ENCODE measurements at regions not wholly inside any gene's neighbourhood (a gene's known extent, or its start where the extent isn't known, plus 50 kb on each side); places are given as distances from the start of the nearest gene placed in this dataset.
A peak's percentile ranks its signal among the peaks of the same experiment; 100 is the strongest.

- Histone ChIP-seq H3K27ac (no peak overlapping the region), H3K4me1 (peaks cover 7% of the 10 kb centered on the region), H3K27me3 (no peaks in the 10 kb centered on the region), H3K4me3 (no peak overlapping the region), H3K9me3 (no peaks in the 10 kb centered on the region), H3K36me3 (no peaks in the 10 kb centered on the region)
- intact Hi-C loops (cut with DNase I) = no loop called here
- TF ChIP-seq CTCF (IDR thresholded peaks at IDR 0.05) (no peak), POLR2AphosphoS5 (IDR thresholded peaks at IDR 0.05; ENCODE audit: insufficient read depth in 1 of 2, low read depth in 1 of 2) (no peak), POLR2A (IDR thresholded peaks at IDR 0.05) (no peak)
- DNase-seq (ENCODE audit: extremely low spot score in 2 of 2) = no peak
These were observed 103.7 kb downstream of the AXIN2 start for GRCh38 chr17:65457635-65458257.

DNA sequence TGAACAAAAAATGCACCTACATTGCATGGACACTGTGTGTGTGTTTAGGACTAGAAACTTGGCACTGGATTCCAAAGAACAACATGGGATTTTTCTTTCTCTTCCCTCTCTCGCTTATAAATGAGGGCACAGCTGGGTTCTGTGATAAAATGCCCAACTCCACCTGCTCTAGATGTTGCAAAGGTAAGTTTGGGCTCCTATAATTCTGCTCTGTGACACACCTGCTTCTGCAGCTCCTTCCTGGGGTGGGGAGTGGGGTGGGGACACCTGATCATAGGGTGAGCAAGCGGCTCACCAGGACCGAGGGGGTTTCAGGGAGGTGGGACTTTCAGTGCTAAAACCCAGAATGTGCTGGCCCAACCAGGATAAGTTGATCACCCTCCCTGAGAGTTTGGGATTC lies 104.3 kb downstream of the AXIN2 start:
- TF ChIP-seq POLR2AphosphoS5 (IDR thresholded peaks at IDR 0.05; ENCODE audit: insufficient read depth in 1 of 2, low read depth in 1 of 2) = no peak
- no peak for TF ChIP-seq POLR2A (IDR thresholded peaks at IDR 0.05)
- no peak for TF ChIP-seq CTCF (IDR thresholded peaks at IDR 0.05)
- no peak overlapping the region for H3K4me3 ChIP-seq
- H3K9me3 ChIP-seq = no peaks in the 10 kb centered on the region
- DNase-seq (ENCODE audit: extremely low spot score in 2 of 2) = no peak
- intact Hi-C loops (cut with DNase I) = no loop called here
- no peak overlapping the region for H3K27ac ChIP-seq
- H3K36me3 ChIP-seq = no peaks in the 10 kb centered on the region
- H3K27me3 ChIP-seq = no peaks in the 10 kb centered on the region
- peaks cover 7% of the 10 kb centered on the region for H3K4me1 ChIP-seq

DNA sequence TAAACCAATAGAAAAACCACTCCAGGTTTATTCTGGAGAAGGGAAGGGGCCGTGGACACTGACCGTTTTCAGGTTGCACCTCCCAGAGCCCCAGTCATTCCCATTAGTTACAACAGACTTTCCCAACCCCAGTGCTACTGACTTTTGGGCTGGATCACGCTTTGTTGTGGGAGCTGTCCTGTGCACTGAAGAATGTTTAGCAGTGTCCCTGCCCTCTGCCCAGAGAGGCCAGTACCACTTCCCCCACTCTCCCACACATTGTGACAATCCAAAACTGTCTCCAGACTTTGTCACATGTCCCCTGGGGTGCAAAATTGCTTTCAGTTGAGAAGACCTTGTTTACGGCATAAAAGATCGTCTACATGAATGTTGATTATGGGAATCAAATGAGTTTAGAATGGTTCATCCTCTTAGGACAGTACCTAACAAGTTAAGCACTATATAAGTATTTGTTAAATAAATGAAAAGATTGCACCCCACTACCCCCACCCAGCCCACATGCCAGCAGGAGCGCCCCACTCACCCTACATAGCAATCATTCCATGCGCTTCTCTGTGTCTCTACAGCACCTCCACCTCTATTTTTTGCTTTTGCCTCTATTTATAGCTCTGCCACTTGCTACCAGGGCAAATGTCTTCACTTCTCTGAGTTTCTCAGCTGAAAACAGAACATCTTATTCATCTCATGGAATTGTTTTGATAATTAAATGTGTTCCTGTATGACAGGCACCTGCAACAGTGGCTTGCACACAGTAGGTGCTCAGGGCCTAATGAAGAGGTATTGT lies 104.9 kb downstream of the AXIN2 start:
- Histone ChIP-seq H3K9me3 (no peaks in the 10 kb centered on the region), H3K4me1 (peaks cover 7% of the 10 kb centered on the region), H3K4me3 (no peak overlapping the region), H3K27me3 (no peaks in the 10 kb centered on the region), H3K27ac (peak overlapping the region; percentile 33), H3K36me3 (no peaks in the 10 kb centered on the region)
- intact Hi-C loops (cut with DNase I) = no loop called here
- DNase-seq (ENCODE audit: extremely low spot score in 2 of 2) = no peak
- TF ChIP-seq POLR2AphosphoS5 (IDR thresholded peaks at IDR 0.05; ENCODE audit: insufficient read depth in 1 of 2, low read depth in 1 of 2) (no peak), POLR2A (IDR thresholded peaks at IDR 0.05) (no peak), CTCF (IDR thresholded peaks at IDR 0.05) (no peak)

GRCh38 chr17:65455972-65456343 lies 105.5 kb downstream of the AXIN2 start:
- Histone ChIP-seq H3K36me3 (no peaks in the 10 kb centered on the region), H3K27ac (peak overlapping the region; percentile 33), H3K4me1 (peaks cover 7% of the 10 kb centered on the region), H3K9me3 (no peaks in the 10 kb centered on the region), H3K27me3 (no peaks in the 10 kb centered on the region), H3K4me3 (no peak overlapping the region)
- no peak for DNase-seq (ENCODE audit: extremely low spot score in 2 of 2)
- intact Hi-C loops (cut with DNase I) = no loop called here
- no peak for TF ChIP-seq POLR2A (IDR thresholded peaks at IDR 0.05)
- no peak for TF ChIP-seq POLR2AphosphoS5 (IDR thresholded peaks at IDR 0.05; ENCODE audit: insufficient read depth in 1 of 2, low read depth in 1 of 2)
- TF ChIP-seq CTCF (IDR thresholded peaks at IDR 0.05) = no peak

All from vagina (tissue), 2 donors.